Psoas muscle (tissue), 7 donors: ENCODE measurements at regions not wholly inside any gene's neighbourhood (a gene's known extent, or its start where the extent isn't known, plus 50 kb on each side); places are given as distances from the start of the nearest gene placed in this dataset.
"Not testable (repeated sequence)": the region's sequence is repeated elsewhere in the genome, so short reads cannot be mapped to it uniquely, and the experiment has no call there.

ENCODE experiments used
- ATAC-seq, 4 donors: fragments of 200-7000 bp; cut with Tn5 transposase; one replicate each; pipeline ENCODE4 v1.9.1; 2020; ENCODE audit warnings: moderate library complexity in 3 of 4, mild to moderate bottlenecking in 2 of 4
- DNase-seq, 2 donors: peaks; one replicate each; pipeline ENCODE4 v3.0.0-alpha.2; 2020
- H3K27ac ChIP-seq: fragments of 200-600 bp; one replicate; pipeline ENCODE4 v1.8.0; 2022
- H3K27me3 ChIP-seq, 3 donors: fragments of 200-600 bp in 1 of 3; one replicate each; pipeline versions ENCODE4 v1.6.1 to v1.8.0; 2013 to 2022; ENCODE audit warnings: low read length in 2 of 3, mild to moderate bottlenecking in 2 of 3, moderate library complexity in 1 of 3; ENCODE audit not compliant: insufficient read depth in 3 of 3
- H3K36me3 ChIP-seq, 2 donors: fragments of 200-600 bp in 1 of 2; one replicate each; pipeline versions ENCODE4 v1.6.1 to v1.8.0; 2013 to 2022; ENCODE audit warnings: low read depth in 1 of 2, mild to moderate bottlenecking in 1 of 2, moderate library complexity in 1 of 2; ENCODE audit not compliant: insufficient read depth in 1 of 2
- H3K4me1 ChIP-seq: fragments of 200-600 bp; one replicate; pipeline ENCODE4 v1.8.0; 2022
- H3K4me3 ChIP-seq: fragments of 200-600 bp; one replicate; pipeline ENCODE4 v1.8.0; 2022; ENCODE audit warnings: mild to moderate bottlenecking
- H3K9me3 ChIP-seq: fragments of 200-600 bp; one replicate; pipeline ENCODE4 v1.8.0; 2022
- CTCF ChIP-seq: fragments of 200-600 bp; IDR thresholded peaks from one replicate; pipeline ENCODE4 v1.8.0; 2022; ENCODE audit warnings: antibody characterized with exemption
- WGBS, 3 donors: extraction: QIAGEN DNeasy Blood & Tissue Kit; methylation state at CpG; one replicate each; pipeline versions ENCODE4 v1.1.6 to v1.1.7; 2013; 5-methylcytosine and 5-hydroxymethylcytosine counted together
- intact Hi-C, 2 donors: fragments of 100-400 bp; cut with DNase I; formaldehyde crosslinking; loops; one replicate each; pipeline versions ENCODE4 v1.11.0 to v1.14.2; 2022
- donor health status: healthy with polysubstance abuse.
- donor health status: DM: no; HTN: no; CAD: no; lungs with moderate emphysema.
- donor health status: Bipolar disorder and iron deficiency.
- donor health status: healthy.
- donor health status: DM: yes; HTN: yes; CAD: no.
- donor health status: DM: no; HTN: no; CAD: no.
- donor health status: DM: yes; HTN: yes; CAD: no.

- Histone ChIP-seq H3K4me1 (no peaks in the 10 kb centered on the region), H3K9me3 (no peaks in the 10 kb centered on the region), H3K27ac (no peak overlapping the region), H3K4me3 (no peak overlapping the region), H3K36me3 (no peaks in the 10 kb centered on the region), H3K27me3 (no peaks in the 10 kb centered on the region)
- no peak for ATAC-seq
- WGBS, 3 donors = 50 to 67% (median 56%) methylated on average over 1 of the region's 1 CpG
- intact Hi-C loops = no loop called here
- no peak for TF ChIP-seq CTCF
- DNase-seq = no peak
Measured at GRCh38 chr7:43044511-43044910, 67.9 kb upstream of the HECW1 start.

DNA sequence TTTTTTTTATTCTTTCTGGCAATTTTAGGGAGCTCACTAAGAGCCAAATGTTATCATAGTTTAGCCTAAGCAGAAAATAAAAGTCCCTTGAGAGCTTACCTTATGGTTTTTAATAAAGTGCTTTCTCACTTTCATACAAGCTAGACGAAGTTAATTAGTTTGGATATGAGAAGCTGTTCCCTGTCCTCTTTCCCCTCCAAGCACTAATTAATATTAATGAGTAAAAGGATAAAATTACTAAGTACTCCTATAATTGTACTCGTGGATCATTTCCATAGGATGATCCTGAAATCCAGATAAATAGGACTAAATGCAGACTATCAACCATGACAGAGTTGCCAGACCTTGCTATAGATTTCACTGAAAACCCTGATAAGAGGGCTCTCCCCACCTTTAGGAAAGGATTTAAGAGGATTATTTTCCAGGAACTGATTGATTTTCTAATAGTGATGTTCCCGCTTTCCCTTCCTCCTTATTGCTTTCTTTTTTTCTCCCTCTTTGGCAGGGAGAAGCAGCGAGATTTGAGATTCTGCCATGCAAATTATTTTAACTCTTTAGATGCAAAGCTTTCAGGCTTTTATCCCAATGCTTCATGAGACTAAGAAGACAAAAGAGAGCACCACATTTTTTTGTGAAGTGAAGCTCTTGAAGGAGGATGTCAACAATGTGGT lies 58.3 kb upstream of the HECW1 start:
- intact Hi-C loops = no loop called here
- 30 to 36% (median 33%) methylated on average over 4 of the region's 4 CpGs for WGBS, 3 donors

DNA sequence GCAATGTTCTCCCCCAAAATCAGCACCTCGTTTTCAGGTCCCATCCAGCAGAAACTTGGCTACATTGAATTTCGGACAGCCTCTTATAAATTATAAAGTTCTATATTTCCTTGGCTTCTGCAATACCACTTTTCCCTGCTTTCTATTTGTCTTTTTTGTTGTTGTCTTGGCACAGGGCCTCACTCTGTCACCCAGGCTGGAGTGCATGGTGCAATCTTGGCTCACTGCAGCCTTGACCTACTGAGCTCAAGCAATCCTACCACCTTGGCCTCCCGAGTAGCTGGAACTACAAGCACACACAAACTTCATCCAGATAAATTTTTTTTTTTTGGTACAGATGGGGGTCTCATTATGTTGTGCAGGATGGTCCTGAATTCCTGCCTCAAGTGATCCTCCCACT lies 55.3 kb upstream of the HECW1 start:
- DNase-seq (no peak), ATAC-seq (no peak)
- Histone ChIP-seq H3K4me3 (no peak overlapping the region), H3K27ac (no peak overlapping the region), H3K27me3 (no peaks in the 10 kb centered on the region), H3K36me3 (no peaks in the 10 kb centered on the region), H3K4me1 (no peaks in the 10 kb centered on the region), H3K9me3 (no peaks in the 10 kb centered on the region)
- 76 to 83% (median 82%) methylated on average over 3 of the region's 3 CpGs for WGBS, 3 donors
- TF ChIP-seq CTCF = no peak
- intact Hi-C loops = no loop called here

More for the DNA sequence above, 58.3 kb upstream of the HECW1 start:
- ATAC-seq (no peak), DNase-seq (no peak)
- Histone ChIP-seq H3K27ac (no peak overlapping the region), H3K36me3 (no peaks in the 10 kb centered on the region), H3K4me1 (no peaks in the 10 kb centered on the region), H3K9me3 (no peaks in the 10 kb centered on the region), H3K27me3 (no peaks in the 10 kb centered on the region), H3K4me3 (no peak overlapping the region)
- no peak for TF ChIP-seq CTCF

DNA sequence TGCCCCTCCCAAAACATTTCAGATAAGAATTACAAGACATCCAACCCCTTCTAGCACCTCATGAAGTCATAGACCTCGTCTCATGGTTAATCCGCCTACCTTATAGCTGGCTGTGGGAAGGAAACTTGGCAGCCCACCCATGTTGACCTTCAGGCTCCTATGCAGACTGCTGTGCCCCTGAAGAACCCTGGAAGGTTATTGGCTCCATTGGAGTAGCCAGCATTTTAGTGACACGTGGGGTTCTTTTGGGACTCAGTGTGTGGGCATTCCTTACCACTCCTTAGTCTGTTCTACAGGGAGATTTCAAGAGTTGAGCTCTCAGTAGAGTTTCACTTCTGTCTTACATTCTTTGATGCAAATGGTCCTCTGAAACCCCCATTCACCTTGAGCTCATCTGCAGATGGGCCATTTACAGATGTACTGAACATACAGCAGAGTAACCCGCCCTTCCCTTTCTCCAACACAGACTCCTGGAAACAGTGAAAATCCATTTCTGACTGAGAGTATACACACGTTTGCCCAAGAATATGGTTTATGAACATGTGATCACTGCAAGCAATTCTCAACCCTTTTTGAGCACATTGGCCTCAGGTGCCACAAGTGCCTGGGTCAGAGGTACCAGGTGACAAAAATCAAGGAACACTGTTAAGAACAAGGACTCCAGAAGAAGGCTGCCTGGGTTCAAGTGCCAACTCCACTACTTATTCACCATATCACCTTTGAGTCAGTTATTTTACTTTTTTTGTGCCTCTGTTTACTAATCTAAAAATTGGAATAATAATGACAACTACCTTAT lies 54.0 kb upstream of the HECW1 start:
- H3K9me3 ChIP-seq = no peaks in the 10 kb centered on the region
- no peak overlapping the region for H3K27ac ChIP-seq
- ATAC-seq = no peak
- intact Hi-C loops = no loop called here
- H3K27me3 ChIP-seq = no peaks in the 10 kb centered on the region
- H3K4me1 ChIP-seq = no peaks in the 10 kb centered on the region
- whole genome bisulfite sequencing, 3 donors = 73 to 74% (median 73%) methylated on average over 5 of the region's 5 CpGs
- H3K4me3 ChIP-seq = no peak overlapping the region
- TF ChIP-seq CTCF = no peak
- DNase-seq = no peak
- H3K36me3 ChIP-seq = no peaks in the 10 kb centered on the region

DNA sequence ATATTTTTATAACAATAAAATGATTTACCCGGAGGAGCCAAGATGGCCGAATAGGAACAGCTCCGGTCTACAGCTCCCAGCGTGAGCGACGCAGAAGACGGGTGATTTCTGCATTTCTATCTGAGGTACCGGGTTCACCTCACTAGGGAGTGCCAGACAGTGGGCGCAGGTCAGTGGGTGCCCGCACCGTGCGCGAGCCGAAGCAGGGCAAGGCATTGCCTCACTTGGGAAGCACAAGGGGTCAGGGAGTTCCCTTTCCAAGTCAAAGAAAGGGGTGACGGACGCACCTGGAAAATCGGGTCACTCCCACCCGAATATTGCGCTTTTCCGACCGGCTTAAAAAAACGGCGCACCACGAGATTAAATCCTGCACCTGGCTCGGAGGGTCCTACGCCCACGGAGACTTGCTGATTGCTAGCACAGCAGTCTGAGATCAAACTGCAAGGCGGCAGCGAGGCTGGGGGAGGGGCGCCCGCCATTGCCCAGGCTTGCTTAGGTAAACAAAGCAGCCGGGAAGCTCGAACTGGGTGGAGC lies 53.3 kb upstream of the HECW1 start:
- H3K9me3 ChIP-seq, H3K36me3 ChIP-seq, H3K4me3 ChIP-seq, ATAC-seq, intact Hi-C loops, DNase-seq, H3K27ac ChIP-seq, H3K4me1 ChIP-seq, H3K27me3 ChIP-seq: not testable (repeated sequence)
- WGBS, 3 donors = 77 to 80% (median 79%) methylated on average over 30 to 31 of the region's 33 CpGs
